ENCODE measurements at regions not wholly inside any gene's neighbourhood (a gene's known extent, or its start where the extent isn't known, plus 50 kb on each side); places are given as distances from the start of the nearest gene placed in this dataset.
"Not testable (repeated sequence)": the region's sequence is repeated elsewhere in the genome, so short reads cannot be mapped to it uniquely, and the experiment has no call there.

- Histone ChIP-seq H3K4me3 (no peak overlapping the region), H3K4me1 (peaks cover 8 to 22% (median 13%) of the 10 kb centered on the region in 4 donors), H3K36me3 (no peaks in the 10 kb centered on the region), H3K27me3 (no peaks in the 10 kb centered on the region), H3K27ac (peak overlapping the region in 1 of 5 donors; percentile 54), H3K9me3 (no peaks in the 10 kb centered on the region)
- WGBS, 5 donors = 80 to 88% (median 87%) methylated on average over 11 of the region's 11 CpGs
- intact Hi-C loops (cut with DNase I; ENCODE audit: low total_unique reads) = no loop called here
- TF ChIP-seq EP300 (IDR thresholded peaks at IDR 0.05) (no peak), POLR2A (IDR thresholded peaks at IDR 0.05) (no peak), CTCF (IDR thresholded peaks at IDR 0.05) (no peak), POLR2AphosphoS5 (IDR thresholded peaks at IDR 0.05) (no peak)
- no peak for DNase-seq
Measured at GRCh38 chr2:111669928-111670695, 213.9 kb downstream of the ANAPC1 start.

- intact Hi-C loops (cut with DNase I; ENCODE audit: low total_unique reads) = no loop called here
- no peak for DNase-seq
- Histone ChIP-seq H3K27ac (peak overlapping the region in 3 of 5 donors; percentile 8 to 59 (median 54)), H3K36me3 (no peaks in the 10 kb centered on the region), H3K4me3 (no peak overlapping the region), H3K27me3 (no peaks in the 10 kb centered on the region), H3K4me1 (peaks cover 8 to 22% (median 13%) of the 10 kb centered on the region in 4 donors), H3K9me3 (no peaks in the 10 kb centered on the region)
- TF ChIP-seq EP300 (IDR thresholded peaks at IDR 0.05) = no peak
- TF ChIP-seq CTCF (IDR thresholded peaks at IDR 0.05) = no peak
- TF ChIP-seq POLR2A (IDR thresholded peaks at IDR 0.05) = no peak
- 85 to 91% (median 86%) methylated on average over 5 to 6 of the region's 6 CpGs for WGBS, 5 donors
Measured at GRCh38 chr2:111670776-111671175, 213.2 kb downstream of the ANAPC1 start.

GRCh38 chr2:111671426-111672150 is 212.4 kb downstream of the ANAPC1 start:
- Histone ChIP-seq H3K4me1 (peaks cover 8 to 22% (median 13%) of the 10 kb centered on the region in 4 donors), H3K27ac (peak overlapping the region in 4 of 5 donors; percentile 12 to 59 (median 40)), H3K36me3 (no peaks in the 10 kb centered on the region), H3K9me3 (no peaks in the 10 kb centered on the region), H3K27me3 (no peaks in the 10 kb centered on the region), H3K4me3 (no peak overlapping the region)
- WGBS, 5 donors = 64 to 78% (median 68%) methylated on average over 14 to 15 of the region's 15 CpGs
- TF ChIP-seq EP300 (IDR thresholded peaks at IDR 0.05) (no peak), POLR2AphosphoS5 (IDR thresholded peaks at IDR 0.05) (peak in 1 of 3 donors; percentile 41)
- intact Hi-C loops (cut with DNase I; ENCODE audit: low total_unique reads) = no loop called here
- DNase-seq = peak; percentile 62 to 76

- H3K27me3 ChIP-seq; H3K4me3 ChIP-seq; DNase-seq; H3K9me3 ChIP-seq; H3K36me3 ChIP-seq; H3K27ac ChIP-seq; intact Hi-C loops (cut with DNase I; ENCODE audit: low total_unique reads): not testable (repeated sequence)
- WGBS, 5 donors = 95 to 98% (median 97%) methylated on average over 17 to 21 of the region's 27 CpGs
- H3K4me1 ChIP-seq = peaks cover 8 to 21% (median 12%) of the 10 kb centered on the region in 4 donors
Measured at GRCh38 chr2:111672641-111673040, 211.4 kb downstream of the ANAPC1 start.

- H3K4me3 ChIP-seq = no peak overlapping the region
- H3K27me3 ChIP-seq = no peaks in the 10 kb centered on the region
- intact Hi-C loops (cut with DNase I; ENCODE audit: low total_unique reads) = no loop called here
- DNase-seq = no peak
- WGBS, 5 donors = 37 to 58% (median 55%) methylated on average over 4 of the region's 4 CpGs
- peaks cover 4 to 13% (median 10%) of the 10 kb centered on the region in 4 donors for H3K4me1 ChIP-seq
- H3K36me3 ChIP-seq = no peaks in the 10 kb centered on the region
- no peaks in the 10 kb centered on the region for H3K9me3 ChIP-seq
- TF ChIP-seq POLR2A (IDR thresholded peaks at IDR 0.05) (no peak), EP300 (IDR thresholded peaks at IDR 0.05) (no peak), CTCF (IDR thresholded peaks at IDR 0.05) (no peak), POLR2AphosphoS5 (IDR thresholded peaks at IDR 0.05) (no peak)
- H3K27ac ChIP-seq = no peak overlapping the region
Measured at GRCh38 chr2:111673526-111673925, 210.5 kb downstream of the ANAPC1 start.

Measured in stomach (tissue), 8 donors.